NCI-H82 treated with DMSO at 0.1 percent for 48 hours (cell line): ENCODE measurements at regions not wholly inside any gene's neighbourhood (a gene's known extent, or its start where the extent isn't known, plus 50 kb on each side); places are given as distances from the start of the nearest gene placed in this dataset.
A peak's percentile ranks its signal among the peaks of the same experiment; 100 is the strongest.
"Not testable (repeated sequence)": the region's sequence is repeated elsewhere in the genome, so short reads cannot be mapped to it uniquely, and the experiment has no call there.

Source experiments
- DNase-seq: peaks from one replicate; lab custom pipeline; 2025; ENCODE audit not compliant: unreplicated experiment; lab: John Stamatoyannopoulos, UW

GRCh38 chr1:83406693-83407371, 592.1 kb downstream of the TTLL7 start:
- DNase-seq = not testable (repeated sequence)

GRCh38 chr1:83405789-83406188, 593.1 kb downstream of the TTLL7 start:
- not testable (repeated sequence) for DNase-seq

DNA sequence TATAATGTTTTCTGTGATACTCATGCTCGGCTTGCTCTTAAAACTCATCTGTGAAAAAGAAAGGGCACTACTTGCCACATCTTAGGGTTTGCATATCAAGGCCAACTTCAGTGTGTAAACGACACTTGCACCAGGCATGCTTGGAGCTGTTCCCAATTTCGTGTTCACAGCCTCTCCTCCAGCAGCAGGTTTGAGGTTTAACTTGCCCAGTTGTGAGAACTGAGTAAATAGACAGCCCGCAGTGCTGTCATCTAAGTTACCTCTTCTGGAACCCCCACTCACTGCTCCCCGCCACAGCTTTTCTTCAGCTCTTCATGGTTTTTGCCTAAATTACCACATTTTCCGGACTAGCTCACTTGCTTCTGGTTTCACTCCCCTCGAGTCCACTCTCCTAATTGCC, 595.4 kb downstream of the TTLL7 start:
- DNase-seq = not testable (repeated sequence)

DNA sequence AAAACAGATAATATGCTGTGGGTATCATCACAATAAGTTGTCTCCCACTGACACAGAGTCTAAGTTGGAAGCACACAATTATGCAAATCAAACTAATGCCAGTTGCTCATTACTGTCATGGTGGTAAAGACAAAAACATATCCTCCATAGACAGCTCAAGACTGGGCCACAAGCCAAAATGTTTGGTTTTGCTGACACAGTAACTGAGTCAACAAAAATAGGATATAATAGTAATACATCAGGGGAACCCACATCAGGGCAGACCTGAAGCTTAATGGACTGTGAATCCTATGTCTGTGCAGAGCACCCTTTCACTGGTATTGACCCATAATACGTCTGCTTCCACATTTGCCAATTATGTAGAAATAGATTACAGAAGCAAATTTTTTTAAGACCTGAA, 597.8 kb downstream of the TTLL7 start:
- DNase-seq = not testable (repeated sequence)

DNA sequence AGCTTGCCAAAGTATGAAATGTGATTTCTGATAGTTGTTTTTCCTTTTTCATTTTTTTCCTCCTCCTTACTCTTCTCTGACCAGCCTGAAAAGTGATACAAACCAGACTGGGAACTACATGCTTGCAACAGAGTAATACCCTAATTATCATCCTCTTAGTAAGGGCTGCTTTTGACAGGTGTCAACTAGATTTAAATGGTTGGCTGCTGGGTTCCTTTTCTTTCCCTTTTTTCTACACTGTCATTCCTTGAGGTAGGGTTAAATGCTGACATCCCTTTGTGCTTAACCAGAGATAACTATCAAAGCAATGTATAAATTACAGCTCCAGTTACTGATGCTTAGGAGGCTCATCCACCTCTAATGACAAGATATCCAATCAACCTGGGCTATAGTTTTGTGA, 598.8 kb downstream of the TTLL7 start:
- DNase-seq = not testable (repeated sequence)

GRCh38 chr1:83398125-83398524, 600.8 kb downstream of the TTLL7 start:
- not testable (repeated sequence) for DNase-seq

- not testable (repeated sequence) for DNase-seq
Measured at GRCh38 chr1:83395130-83395529, 603.8 kb downstream of the TTLL7 start.

- not testable (repeated sequence) for DNase-seq
Measured at GRCh38 chr1:83386946-83387345, 612.0 kb downstream of the TTLL7 start.

GRCh38 chr1:83383107-83383506, 615.8 kb downstream of the TTLL7 start:
- DNase-seq = not testable (repeated sequence)

DNA sequence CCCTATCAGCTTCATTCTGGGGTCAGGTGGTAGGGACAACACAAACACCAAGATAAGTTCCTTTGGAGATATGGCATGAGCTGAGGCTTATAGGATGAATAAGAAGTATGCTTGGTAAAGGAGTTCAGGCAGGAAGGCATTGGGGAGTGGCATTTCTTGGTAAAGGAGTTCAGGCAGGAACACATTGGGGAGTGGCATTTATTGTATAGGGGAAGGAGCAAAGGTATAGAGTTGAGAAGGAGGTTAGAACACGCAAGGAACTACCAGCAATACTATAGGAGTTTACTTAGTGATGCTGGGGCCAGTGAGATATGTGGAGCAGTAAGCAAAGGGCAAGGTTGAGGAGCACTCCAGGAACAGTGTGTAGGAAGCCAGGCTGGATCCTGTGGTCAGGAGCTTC, 625.9 kb downstream of the TTLL7 start:
- DNase-seq = not testable (repeated sequence)

DNA sequence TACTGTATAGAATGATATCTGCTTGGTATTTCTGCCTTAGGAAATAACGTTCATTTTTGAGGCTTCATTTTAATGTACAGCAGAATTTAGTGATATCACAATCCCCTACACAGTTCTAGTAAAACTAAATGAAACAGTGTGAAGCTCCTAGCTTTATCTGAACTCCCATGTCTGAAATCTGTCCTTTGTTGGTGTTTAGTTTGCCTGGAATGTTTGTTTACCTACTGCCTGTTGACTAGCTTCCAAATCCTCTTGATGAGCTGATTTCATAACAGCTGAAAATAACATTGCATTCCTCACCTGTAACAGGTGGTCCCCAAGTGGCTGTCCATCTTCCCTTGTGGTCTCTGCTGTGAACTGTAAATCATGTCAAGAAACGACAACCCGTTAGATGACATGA, 629.1 kb downstream of the TTLL7 start:
- DNase-seq = not testable (repeated sequence)

- DNase-seq = not testable (repeated sequence)
Measured at GRCh38 chr1:83365320-83365719, 633.6 kb downstream of the TTLL7 start.

DNA sequence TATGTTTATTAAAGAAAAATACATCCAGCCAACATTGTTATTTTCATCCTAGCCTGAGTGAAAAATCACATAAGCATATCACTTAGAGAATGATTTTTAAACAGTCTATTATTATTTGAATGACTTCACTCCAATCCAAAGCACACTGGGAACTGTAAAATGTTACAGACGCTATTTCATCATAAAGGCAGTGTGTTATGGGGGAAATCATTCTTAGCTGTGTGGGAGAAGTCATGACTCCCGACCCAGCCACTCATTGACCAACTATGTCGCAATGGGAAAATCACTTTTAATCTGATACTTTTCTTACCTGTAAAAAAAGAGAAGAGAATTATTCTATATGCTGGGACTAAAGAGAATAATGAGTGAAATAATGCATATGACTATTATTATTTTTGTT, 653.6 kb downstream of the TTLL7 start:
- DNase-seq = not testable (repeated sequence)

DNA sequence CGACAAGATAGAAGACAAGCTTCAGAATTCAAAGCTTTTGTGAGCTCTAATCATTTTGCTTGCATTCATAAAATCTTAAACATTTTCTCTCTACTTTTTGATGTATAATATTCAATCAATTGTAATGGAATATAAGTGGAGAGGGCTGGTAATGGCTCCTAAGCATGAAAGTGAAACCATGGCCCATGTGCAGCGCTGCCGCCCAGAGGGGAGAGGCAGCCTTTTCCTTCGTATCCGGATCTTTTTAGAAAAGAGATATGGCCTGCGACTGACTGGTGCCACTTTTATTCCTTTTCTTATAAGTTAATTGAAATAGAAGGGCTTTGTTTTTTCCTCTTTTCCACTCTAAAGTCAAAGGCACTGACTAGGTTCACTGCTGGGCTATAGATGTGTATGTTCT, 655.2 kb downstream of the TTLL7 start:
- DNase-seq = not testable (repeated sequence)

DNA sequence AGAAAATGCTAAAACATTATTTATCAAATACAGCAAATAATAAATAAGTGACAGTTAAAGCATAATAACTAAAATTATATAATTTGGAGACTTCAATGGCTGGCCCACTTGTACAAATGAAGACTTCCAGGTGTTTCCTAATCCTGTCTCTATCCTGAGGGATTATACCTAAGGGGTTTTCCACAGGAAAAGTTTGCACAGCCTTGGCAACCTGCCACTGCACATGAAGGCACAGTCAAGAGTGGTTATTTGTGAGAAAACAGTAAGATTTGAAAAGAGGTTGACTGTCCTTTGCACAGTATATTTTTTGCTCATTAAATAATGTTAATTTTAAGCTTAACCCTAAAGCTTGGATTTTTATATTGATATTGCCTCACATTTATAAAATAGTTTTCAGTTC, 655.9 kb downstream of the TTLL7 start:
- DNase-seq = not testable (repeated sequence)

DNA sequence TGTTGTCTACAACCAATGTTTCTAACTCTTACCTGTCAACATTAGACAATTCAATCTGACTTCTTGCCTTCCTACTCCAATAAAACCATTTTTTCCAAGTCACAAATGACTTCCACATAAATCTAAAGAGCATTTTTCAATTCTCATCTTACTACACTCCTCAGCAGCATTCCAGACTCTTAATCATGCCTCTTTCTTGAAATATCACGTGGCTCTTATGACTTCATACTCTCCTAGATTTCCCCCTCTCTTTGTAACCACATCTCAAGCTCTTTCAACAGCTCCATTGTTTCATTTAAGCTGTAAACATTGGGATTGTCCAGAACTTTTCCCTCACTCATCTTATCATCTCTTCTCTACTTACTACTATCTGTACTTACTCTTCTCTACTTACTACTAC, 666.6 kb downstream of the TTLL7 start:
- not testable (repeated sequence) for DNase-seq

DNA sequence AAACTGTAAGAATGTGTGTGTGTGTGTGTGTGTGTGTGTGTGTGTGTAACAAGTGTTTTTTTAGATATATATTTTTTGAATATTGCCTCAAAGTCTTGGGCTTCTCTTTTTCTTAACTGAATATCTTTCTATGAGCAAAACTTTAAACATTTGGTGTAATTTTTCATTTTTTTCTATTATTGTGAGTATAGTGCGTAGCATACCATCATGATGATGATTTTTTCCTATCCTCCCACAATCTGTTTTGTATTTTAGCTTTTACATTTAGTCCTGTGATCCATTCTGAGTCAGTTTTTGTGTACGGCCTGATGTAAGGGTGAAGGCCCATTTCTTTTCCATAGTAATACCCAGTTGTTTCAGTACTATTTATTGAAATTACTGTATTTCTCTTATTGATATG, 680.6 kb downstream of the TTLL7 start:
- no peak for DNase-seq

DNA sequence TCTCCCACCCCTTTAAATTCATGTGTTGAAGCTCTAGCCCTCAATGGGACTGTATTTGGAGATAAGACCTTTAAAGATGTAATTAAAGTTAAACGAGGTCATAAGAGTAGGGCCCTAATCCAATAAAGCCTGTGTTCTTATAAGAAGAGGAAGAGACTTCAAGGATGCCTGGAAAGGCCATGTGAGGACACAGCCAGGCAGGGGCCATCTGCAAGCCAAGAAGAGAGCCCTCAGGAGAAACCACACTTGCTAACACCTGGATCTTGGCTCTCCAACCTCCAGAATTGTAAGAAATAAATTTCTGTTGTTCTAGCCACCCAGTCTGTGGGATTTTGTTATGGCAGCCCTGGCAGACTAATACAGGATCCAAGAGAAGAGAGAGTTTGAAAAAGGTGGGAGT, 683.5 kb downstream of the TTLL7 start:
- DNase-seq = peak; percentile 65

DNA sequence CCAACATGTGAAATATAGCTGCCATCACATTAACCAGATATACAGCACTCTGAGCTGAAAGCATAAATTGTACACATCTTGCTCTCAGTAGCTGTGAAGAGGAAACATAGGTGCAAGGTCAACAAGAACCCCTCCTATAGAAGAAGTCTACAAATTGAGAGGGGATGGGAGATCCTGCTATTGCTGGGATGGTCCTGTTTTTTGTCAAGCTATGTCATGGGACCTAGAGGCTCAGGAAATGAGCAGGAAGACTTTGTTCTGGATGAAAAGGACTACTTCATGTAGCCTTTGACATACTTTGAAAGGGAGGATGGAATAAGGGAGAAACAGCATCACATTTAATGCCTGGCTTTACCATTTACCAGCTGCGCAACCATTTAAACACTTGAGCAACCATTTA, 688.8 kb downstream of the TTLL7 start:
- not testable (repeated sequence) for DNase-seq

GRCh38 chr1:83309035-83309434, 689.9 kb downstream of the TTLL7 start:
- not testable (repeated sequence) for DNase-seq

GRCh38 chr1:83306811-83307210, 692.1 kb downstream of the TTLL7 start:
- not testable (repeated sequence) for DNase-seq

DNA sequence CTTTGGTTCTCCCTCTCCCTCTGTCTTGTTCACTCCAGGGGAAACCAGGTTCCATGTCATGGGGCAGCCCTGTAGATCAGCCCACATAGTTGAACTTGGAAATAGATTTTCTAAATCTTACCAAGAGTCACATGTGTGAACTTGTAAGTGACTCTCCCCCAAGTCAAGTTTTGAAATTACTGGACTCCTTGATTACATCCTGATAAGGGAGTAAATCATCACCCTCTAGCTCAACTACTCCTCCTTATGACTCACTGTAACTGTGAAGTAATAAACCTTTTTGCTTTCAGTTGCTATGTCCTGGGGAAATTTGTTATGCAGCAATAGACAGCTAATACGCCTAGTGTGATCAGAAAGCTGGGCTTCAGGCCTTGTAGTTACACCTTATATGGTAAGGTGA, 703.3 kb downstream of the TTLL7 start:
- DNase-seq = not testable (repeated sequence)

DNA sequence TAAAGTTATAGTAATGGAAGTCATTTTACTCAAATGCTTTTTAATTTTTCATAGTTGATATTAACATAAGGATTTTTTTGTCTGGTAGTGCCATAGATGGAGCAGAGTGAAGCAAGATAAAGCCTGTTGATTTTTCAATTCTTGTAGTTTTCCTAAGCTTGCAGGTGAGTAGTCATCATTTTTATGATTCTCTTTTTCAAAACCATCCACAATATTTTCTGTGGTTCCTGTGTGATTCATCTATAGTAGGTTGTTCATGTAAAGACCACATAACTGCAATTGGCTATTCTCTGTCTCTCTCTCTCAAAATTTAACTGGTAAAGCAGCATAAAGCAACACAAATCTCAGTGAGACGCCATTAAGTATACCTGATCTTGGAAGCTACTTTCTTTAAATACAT, 711.5 kb downstream of the TTLL7 start:
- DNase-seq = not testable (repeated sequence)
